Fibroblast of mammary gland (primary cell): ENCODE measurements at regions not wholly inside any gene's neighbourhood (a gene's known extent, or its start where the extent isn't known, plus 50 kb on each side); places are given as distances from the start of the nearest gene placed in this dataset.
A peak's percentile ranks its signal among the peaks of the same experiment; 100 is the strongest.
"Not testable (repeated sequence)": the region's sequence is repeated elsewhere in the genome, so short reads cannot be mapped to it uniquely, and the experiment has no call there.

ENCODE experiments used
- DNase-seq: peaks from one replicate; pipeline ENCODE4 v3.0.0-alpha.2; 2010; ENCODE audit warnings: low read depth
- H3K4me3 ChIP-seq: 2 replicates; pipeline ENCODE4 v1.5.1; 2011; ENCODE audit warnings: low read depth, mild to moderate bottlenecking, low read length, moderate library complexity; ENCODE audit not compliant: control insufficient read depth
- TF ChIP-seq, protein P1 (sequence below): conservative IDR thresholded peaks from 2 replicates; pipeline ENCODE4 v1.5.1; 2011; ENCODE audit warnings: low read depth, low read length, inconsistent platforms; ENCODE audit not compliant: control insufficient read depth, insufficient read depth

GRCh38 chr13:50467156-50468110, 376.1 kb downstream of the DLEU7 start:
- no peak overlapping the region for H3K4me3 ChIP-seq
- DNase-seq = peak; percentile 33
- TF ChIP-seq, protein P1, sequence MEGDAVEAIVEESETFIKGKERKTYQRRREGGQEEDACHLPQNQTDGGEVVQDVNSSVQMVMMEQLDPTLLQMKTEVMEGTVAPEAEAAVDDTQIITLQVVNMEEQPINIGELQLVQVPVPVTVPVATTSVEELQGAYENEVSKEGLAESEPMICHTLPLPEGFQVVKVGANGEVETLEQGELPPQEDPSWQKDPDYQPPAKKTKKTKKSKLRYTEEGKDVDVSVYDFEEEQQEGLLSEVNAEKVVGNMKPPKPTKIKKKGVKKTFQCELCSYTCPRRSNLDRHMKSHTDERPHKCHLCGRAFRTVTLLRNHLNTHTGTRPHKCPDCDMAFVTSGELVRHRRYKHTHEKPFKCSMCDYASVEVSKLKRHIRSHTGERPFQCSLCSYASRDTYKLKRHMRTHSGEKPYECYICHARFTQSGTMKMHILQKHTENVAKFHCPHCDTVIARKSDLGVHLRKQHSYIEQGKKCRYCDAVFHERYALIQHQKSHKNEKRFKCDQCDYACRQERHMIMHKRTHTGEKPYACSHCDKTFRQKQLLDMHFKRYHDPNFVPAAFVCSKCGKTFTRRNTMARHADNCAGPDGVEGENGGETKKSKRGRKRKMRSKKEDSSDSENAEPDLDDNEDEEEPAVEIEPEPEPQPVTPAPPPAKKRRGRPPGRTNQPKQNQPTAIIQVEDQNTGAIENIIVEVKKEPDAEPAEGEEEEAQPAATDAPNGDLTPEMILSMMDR = no peak

DNA sequence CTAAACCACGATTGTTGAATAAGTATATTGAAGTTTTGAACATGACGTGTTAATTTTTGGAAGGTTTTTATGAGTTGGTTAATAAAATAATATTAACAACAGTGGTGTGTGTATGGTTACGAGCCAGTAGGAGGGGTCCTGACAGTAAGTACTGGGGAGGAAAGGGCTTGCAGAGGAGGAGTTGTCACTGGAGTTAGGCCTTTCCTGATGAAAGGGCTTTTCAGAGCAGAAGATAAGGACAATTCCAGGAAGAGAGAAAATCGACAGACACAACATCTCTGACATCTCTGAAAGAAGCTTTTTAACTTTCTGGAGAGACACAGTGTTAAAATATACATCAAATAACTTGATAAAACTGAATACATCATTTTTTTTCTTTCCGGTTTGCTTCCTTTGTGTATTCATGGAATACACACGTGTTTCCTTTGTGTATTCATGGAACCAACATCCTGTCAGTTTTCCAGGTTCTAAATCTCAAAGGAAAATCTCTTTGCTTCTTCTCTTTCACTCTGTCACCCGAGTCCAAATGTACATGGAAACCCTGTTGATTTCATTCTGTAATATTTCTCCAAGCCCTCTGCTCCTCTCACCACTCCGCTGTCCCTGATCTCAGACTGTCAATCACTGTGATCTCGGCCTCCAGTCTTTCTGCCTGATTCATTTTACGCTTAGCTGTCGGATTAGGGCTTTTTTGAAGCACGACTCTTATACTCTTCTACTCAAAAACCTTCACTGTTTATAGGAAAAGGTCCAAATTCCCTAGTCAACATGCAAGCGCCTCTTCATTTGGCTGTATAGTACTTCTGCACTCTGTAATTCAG, 374.4 kb downstream of the DLEU7 start:
- DNase-seq = no peak
- TF ChIP-seq, protein P1 = no peak
- no peak overlapping the region for H3K4me3 ChIP-seq

DNA sequence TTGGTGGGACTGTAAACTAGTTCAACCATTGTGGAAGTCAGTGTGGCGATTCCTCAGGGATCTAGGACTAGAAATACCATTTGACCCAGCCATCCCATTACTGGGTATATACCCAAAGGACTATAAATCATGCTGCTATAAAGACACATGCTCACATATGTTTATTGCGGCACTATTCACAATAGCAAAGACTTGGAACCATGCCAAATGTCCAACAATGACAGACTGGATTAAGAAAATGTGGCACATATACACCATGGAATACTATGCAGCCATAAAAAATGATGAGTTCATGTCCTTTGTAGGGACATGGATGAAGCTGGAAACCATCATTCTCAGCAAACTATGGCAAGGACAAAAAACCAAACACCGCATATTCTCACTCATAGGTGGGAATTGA, 370.4 kb downstream of the DLEU7 start:
- H3K4me3 ChIP-seq, DNase-seq: not testable (repeated sequence)

GRCh38 chr13:50474088-50474662, 369.3 kb downstream of the DLEU7 start:
- H3K4me3 ChIP-seq = no peak overlapping the region
- peak; percentile 48 for DNase-seq
- TF ChIP-seq, protein P1 = no peak

DNA sequence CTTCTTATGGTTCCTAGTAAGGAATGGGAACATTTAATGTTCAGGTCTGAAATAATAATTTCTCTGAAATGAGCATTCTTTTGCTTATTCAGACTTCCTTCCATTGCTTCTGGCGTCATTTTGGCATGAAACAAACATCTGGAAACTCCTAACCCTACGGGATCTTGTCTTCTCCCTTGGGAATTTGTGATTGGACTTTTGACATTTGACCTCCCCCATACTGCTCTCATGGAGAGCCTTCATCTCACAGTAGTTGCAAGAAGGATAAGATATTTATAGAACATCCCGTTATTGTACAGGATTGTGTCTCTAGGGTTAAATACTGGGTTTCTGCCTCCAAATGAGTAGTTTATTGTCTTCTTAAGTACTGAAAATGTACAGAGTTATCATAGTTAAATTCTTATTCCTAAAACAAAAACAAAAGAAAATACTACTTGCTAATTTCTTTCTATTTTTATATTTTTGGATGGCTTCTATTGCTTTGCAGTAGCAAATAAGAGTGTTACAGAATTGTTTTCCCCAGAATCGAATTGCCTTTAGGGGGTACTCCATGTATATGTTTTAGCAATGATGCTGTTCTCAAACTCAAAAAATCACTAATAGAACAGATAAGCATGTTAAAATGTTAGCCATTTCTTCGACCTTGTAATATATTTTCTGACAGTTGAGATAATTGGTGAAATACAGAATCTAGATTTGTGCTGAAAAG, 366.8 kb downstream of the DLEU7 start:
- peak; percentile 49 for DNase-seq
- TF ChIP-seq, protein P1 = no peak
- H3K4me3 ChIP-seq = no peak overlapping the region

- TF ChIP-seq, protein P1 = no peak
- no peak overlapping the region for H3K4me3 ChIP-seq
- DNase-seq = no peak
Observed at GRCh38 chr13:50481936-50482335, 361.6 kb downstream of the DLEU7 start.
